Panc1 (cell line): ENCODE measurements at regions not wholly inside any gene's neighbourhood (a gene's known extent, or its start where the extent isn't known, plus 50 kb on each side); places are given as distances from the start of the nearest gene placed in this dataset.

ENCODE experiments used
- ATAC-seq: fragments of 200-7000 bp; cut with Tn5 transposase; 2 replicates; pipeline ENCODE4 v1.9.1; 2020; ENCODE audit warnings: mild to moderate bottlenecking, moderate library complexity
- BruUV-seq: library from RNA; stranded (reverse); fragments of 400-500 nt; replicated peaks from 2 replicates; lab custom pipeline; 2021; lab: Mats Ljungman, UMichigan
- CTCF ChIA-PET: fragments of 300-600 bp; sonication (Branson Sonifier 250); formaldehyde crosslinking; loops from one replicate; lab custom pipeline; 2022; ENCODE audit warnings: antibody characterized with exemption; lab: Charles Lee
- POLR2A ChIA-PET: fragments of 300-600 bp; sonication (Branson Sonifier 250); formaldehyde crosslinking; loops from one replicate; lab custom pipeline; 2022; ENCODE audit warnings: antibody characterized with exemption; lab: Charles Lee
- DNase-seq: peaks from one replicate; pipeline ENCODE4 v3.0.0-alpha.2; 2010; ENCODE audit warnings: low read depth, low spot score
- H3K27ac ChIP-seq: 2 replicates; pipeline ENCODE4 v1.5.1; 2011; ENCODE audit warnings: mild to moderate bottlenecking, low read length, inconsistent platforms
- H3K27me3 ChIP-seq: fragments of 200-500 bp; sonication (Bioruptor generic); 2 replicates; pipeline ENCODE4 v1.6.0; 2014; ENCODE audit warnings: low read length, inconsistent platforms; ENCODE audit not compliant: control insufficient read depth, insufficient read depth
- H3K36me3 ChIP-seq: fragments of 200-500 bp; sonication (Bioruptor generic); 2 replicates; pipeline ENCODE4 v1.5.1; 2014; ENCODE audit warnings: inconsistent platforms, mild to moderate bottlenecking, low read length, moderate library complexity; ENCODE audit not compliant: control insufficient read depth, insufficient read depth
- H3K4me1 ChIP-seq: 2 replicates; pipeline ENCODE4 v1.5.1; 2011; ENCODE audit warnings: inconsistent platforms, mild to moderate bottlenecking, low read length, moderate library complexity; ENCODE audit not compliant: control insufficient read depth, insufficient read depth
- H3K4me3 ChIP-seq, 2 experiments: 2 replicates each; pipeline ENCODE4 v1.5.1; 2011 to 2012; ENCODE audit warnings: low read depth in 2 of 2, low read length in 2 of 2, mild to moderate bottlenecking in 2 of 2, inconsistent platforms in 1 of 2, moderate library complexity in 1 of 2
- H3K9me3 ChIP-seq: fragments of 200-500 bp; sonication (Bioruptor generic); 2 replicates; pipeline ENCODE4 v1.5.1; 2014; ENCODE audit warnings: low read depth, mild to moderate bottlenecking, inconsistent platforms, low read length, moderate library complexity; ENCODE audit not compliant: control insufficient read depth, insufficient read depth
- POLR2AphosphoS5 ChIP-seq: IDR thresholded peaks from 2 replicates; pipeline ENCODE4 v1.6.1; 2012; ENCODE audit warnings: mild to moderate bottlenecking, low read depth, low read length, moderate library complexity
- SIN3A ChIP-seq: IDR thresholded peaks from 2 replicates; pipeline ENCODE4 v1.6.1; 2012; ENCODE audit warnings: low read depth, mild to moderate bottlenecking, low read length, moderate library complexity, borderline replicate concordance; ENCODE audit not compliant: insufficient read depth
- TCF7L2 ChIP-seq: IDR thresholded peaks from 2 replicates; pipeline ENCODE4 v1.6.1; 2011; ENCODE audit warnings: mild to moderate bottlenecking, low read depth, low read length, inconsistent platforms
- in situ Hi-C: cut with HindIII; loops from 2 replicates; pipeline ENCODE4 v1.10.0; 2016; ENCODE audit warnings: low sequenced_read_pairs, low pct_unique_long_range_greater_than_20kb
- intact Hi-C: fragments of 100-400 bp; cut with micrococcal nuclease; formaldehyde crosslinking; loops from one replicate; pipeline ENCODE4 v1.10.0; 2022; ENCODE audit not compliant: unreplicated experiment
- TF ChIP-seq, protein P1 (sequence below): fragments of 450-650 bp; IDR thresholded peaks from 2 replicates; pipeline ENCODE4 v1.5.1; 2017; ENCODE audit warnings: mild to moderate bottlenecking
- TF ChIP-seq, protein P2 (sequence below), 2 experiments: IDR thresholded peaks; 2 replicates each; pipeline ENCODE4 v1.6.1; 2011 to 2012; ENCODE audit warnings: low read depth in 2 of 2, control low read depth in 1 of 2, low read length in 1 of 2, mild to moderate bottlenecking in 1 of 2, moderate library complexity in 1 of 2; ENCODE audit not compliant: insufficient read depth in 1 of 2

DNA sequence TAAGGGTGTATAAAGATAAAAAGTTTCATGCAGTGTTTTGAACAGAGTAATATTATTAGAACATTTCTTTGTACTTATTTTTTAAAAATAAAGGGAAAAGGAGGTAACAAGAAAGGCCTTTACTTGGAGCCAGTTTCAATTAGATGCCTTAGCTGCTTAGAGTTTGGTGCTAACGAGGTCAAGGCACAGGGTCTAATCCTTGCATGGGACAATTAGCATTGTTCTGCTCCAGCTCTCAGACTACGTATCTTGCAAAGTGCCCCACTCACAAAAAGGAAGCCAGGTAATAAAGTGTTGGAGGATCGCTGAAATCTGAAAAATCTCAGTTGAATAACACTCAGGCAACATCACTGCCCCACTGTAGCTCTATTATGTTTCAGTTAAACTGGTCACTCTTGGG is 2011.3 kb downstream of the EFNA5 start:
- no TSS peak for BruUV-seq
- H3K4me3 ChIP-seq = no peak overlapping the region
- no peaks in the 10 kb centered on the region for H3K9me3 ChIP-seq
- in situ Hi-C loops = no loop called here
- TF ChIP-seq, protein P1, sequence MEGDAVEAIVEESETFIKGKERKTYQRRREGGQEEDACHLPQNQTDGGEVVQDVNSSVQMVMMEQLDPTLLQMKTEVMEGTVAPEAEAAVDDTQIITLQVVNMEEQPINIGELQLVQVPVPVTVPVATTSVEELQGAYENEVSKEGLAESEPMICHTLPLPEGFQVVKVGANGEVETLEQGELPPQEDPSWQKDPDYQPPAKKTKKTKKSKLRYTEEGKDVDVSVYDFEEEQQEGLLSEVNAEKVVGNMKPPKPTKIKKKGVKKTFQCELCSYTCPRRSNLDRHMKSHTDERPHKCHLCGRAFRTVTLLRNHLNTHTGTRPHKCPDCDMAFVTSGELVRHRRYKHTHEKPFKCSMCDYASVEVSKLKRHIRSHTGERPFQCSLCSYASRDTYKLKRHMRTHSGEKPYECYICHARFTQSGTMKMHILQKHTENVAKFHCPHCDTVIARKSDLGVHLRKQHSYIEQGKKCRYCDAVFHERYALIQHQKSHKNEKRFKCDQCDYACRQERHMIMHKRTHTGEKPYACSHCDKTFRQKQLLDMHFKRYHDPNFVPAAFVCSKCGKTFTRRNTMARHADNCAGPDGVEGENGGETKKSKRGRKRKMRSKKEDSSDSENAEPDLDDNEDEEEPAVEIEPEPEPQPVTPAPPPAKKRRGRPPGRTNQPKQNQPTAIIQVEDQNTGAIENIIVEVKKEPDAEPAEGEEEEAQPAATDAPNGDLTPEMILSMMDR = no peak
- TF ChIP-seq TCF7L2 = no peak
- TF ChIP-seq POLR2AphosphoS5 = no peak
- TF ChIP-seq SIN3A = no peak
- TF ChIP-seq, protein P2, sequence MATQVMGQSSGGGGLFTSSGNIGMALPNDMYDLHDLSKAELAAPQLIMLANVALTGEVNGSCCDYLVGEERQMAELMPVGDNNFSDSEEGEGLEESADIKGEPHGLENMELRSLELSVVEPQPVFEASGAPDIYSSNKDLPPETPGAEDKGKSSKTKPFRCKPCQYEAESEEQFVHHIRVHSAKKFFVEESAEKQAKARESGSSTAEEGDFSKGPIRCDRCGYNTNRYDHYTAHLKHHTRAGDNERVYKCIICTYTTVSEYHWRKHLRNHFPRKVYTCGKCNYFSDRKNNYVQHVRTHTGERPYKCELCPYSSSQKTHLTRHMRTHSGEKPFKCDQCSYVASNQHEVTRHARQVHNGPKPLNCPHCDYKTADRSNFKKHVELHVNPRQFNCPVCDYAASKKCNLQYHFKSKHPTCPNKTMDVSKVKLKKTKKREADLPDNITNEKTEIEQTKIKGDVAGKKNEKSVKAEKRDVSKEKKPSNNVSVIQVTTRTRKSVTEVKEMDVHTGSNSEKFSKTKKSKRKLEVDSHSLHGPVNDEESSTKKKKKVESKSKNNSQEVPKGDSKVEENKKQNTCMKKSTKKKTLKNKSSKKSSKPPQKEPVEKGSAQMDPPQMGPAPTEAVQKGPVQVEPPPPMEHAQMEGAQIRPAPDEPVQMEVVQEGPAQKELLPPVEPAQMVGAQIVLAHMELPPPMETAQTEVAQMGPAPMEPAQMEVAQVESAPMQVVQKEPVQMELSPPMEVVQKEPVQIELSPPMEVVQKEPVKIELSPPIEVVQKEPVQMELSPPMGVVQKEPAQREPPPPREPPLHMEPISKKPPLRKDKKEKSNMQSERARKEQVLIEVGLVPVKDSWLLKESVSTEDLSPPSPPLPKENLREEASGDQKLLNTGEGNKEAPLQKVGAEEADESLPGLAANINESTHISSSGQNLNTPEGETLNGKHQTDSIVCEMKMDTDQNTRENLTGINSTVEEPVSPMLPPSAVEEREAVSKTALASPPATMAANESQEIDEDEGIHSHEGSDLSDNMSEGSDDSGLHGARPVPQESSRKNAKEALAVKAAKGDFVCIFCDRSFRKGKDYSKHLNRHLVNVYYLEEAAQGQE (IDR thresholded peaks at IDR 0.05; ENCODE audit: insufficient read depth in 1 of 2, low read depth in 2 of 2, low read length in 1 of 2) = no peak
- intact Hi-C loops = no loop called here
- H3K4me1 ChIP-seq = no peaks in the 10 kb centered on the region
- ChIA-PET POLR2A (no interaction called here), CTCF (no interaction called here)
- ATAC-seq (no peak), DNase-seq (no peak)
- H3K27ac ChIP-seq = no peak overlapping the region
- no peaks in the 10 kb centered on the region; the same call in 1 of the 2 replicates for H3K36me3 ChIP-seq
- H3K27me3 ChIP-seq = no peaks in the 10 kb centered on the region

DNA sequence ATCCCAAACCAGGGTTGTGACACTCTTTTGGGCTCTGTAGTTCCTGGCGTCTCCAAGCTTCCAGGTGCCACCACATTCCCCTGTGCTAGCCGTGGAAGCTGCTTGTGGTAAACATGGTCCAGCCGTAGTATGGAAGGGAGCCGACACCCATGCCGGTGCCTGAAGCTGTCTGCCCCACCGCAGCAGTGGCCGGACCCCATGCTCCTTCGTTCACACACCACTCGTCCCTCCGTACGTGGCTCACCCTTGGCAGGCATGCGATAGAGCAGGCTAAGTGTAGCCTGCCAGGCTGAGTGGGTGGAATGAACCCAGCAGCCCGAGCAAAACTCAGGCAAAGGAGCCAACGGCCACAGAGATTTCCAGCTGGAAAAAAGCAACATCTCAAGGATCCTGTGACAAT is 2030.4 kb downstream of the EFNA5 start:
- ATAC-seq = no peak
- no peak for TF ChIP-seq POLR2AphosphoS5
- no peak for TF ChIP-seq SIN3A
- TF ChIP-seq, protein P1 = no peak
- no peak for TF ChIP-seq TCF7L2
- TF ChIP-seq, protein P2 (IDR thresholded peaks at IDR 0.05; ENCODE audit: insufficient read depth in 1 of 2, low read depth in 2 of 2, low read length in 1 of 2) = no peak
- Histone ChIP-seq H3K9me3 (no peaks in the 10 kb centered on the region; the same call in 1 of the 2 replicates), H3K27me3 (no peaks in the 10 kb centered on the region), H3K36me3 (no peaks in the 10 kb centered on the region), H3K4me3 (no peak overlapping the region), H3K27ac (no peak overlapping the region), H3K4me1 (no peaks in the 10 kb centered on the region)
- intact Hi-C loops (no loop called here), in situ Hi-C loops (no loop called here)
- CTCF ChIA-PET = no interaction called here
- POLR2A ChIA-PET = no interaction called here
- DNase-seq = no peak
- BruUV-seq = no TSS peak
